ENCODE measurements at regions not wholly inside any gene's neighbourhood (a gene's known extent, or its start where the extent isn't known, plus 50 kb on each side); places are given as distances from the start of the nearest gene placed in this dataset.

GRCh38 chr7:142697270-142697669, 52.0 kb upstream of the PRSS1 start:
- TF ChIP-seq CTCF (optimal IDR thresholded peaks at IDR 0.05 in 1 of 3, IDR thresholded peaks at IDR 0.05 in 1 of 3, conservative IDR thresholded peaks at IDR 0.05 in 1 of 3; ENCODE audit: extremely low read depth in 1 of 3, insufficient read depth in 2 of 3, low read length in 3 of 3) (no peak), EZH2 (IDR thresholded peaks at IDR 0.05; ENCODE audit: low read length) (no peak)
